ENCODE measurements at regions not wholly inside any gene's neighbourhood (a gene's known extent, or its start where the extent isn't known, plus 50 kb on each side); places are given as distances from the start of the nearest gene placed in this dataset.

DNA sequence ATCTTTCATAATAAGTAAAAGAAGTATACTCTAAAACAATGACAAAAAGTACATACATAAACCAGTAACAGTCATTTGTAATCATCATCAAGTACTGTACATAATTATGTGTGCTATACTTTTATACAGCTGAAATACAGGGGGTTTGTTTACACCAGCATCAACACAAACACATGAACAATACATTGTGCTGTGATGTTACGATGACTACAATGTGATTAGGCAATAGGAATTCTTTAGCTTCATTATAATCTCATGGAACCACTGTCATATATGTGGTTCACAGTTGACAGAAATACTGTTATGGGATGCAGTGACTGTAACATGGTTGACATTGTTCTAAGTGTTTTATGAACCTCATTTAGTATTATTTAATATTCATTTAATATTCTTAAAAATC, 914.4 kb upstream of the TENM4 start:
- Histone ChIP-seq H3K79me1 (ENCODE audit: low read length) (no peaks in the 10 kb centered on the region), H3K9ac (ENCODE audit: low read length) (no peak overlapping the region), H2BK120ac (ENCODE audit: insufficient read depth, low read length, poor library complexity) (no peak overlapping the region), H2BK5ac (ENCODE audit: low read depth, low read length, poor library complexity) (no peak overlapping the region), H2AFZ (ENCODE audit: insufficient read depth, low read length, poor library complexity) (no peak overlapping the region), H2AK5ac (ENCODE audit: low read length) (no peak overlapping the region), H3K27ac (ENCODE audit: low read depth, low read length) (no peak overlapping the region), H3K23ac (ENCODE audit: low read length) (no peak overlapping the region), H4K12ac (ENCODE audit: low read depth, low read length) (no peak overlapping the region), H3K18ac (ENCODE audit: low read length) (no peak overlapping the region), H3K14ac (ENCODE audit: low read length) (no peak overlapping the region), H4K91ac (ENCODE audit: low read depth, low read length) (no peak overlapping the region), H3K27me3 (ENCODE audit: insufficient read depth, low read length) (no peaks in the 10 kb centered on the region), H3K9me3 (ENCODE audit: insufficient read depth, low read depth, low read length) (no peaks in the 10 kb centered on the region), H3K4me3 (ENCODE audit: low read depth, low read length) (no peak overlapping the region), H2BK12ac (ENCODE audit: low read length) (no peak overlapping the region), H3K4me1 (ENCODE audit: control insufficient read depth in 1 of 2, insufficient read depth in 2 of 2, low read length in 2 of 2) (no peaks in the 10 kb centered on the region), H3K4me2 (ENCODE audit: low read length) (no peak overlapping the region), H3K36me3 (ENCODE audit: control insufficient read depth in 1 of 2, insufficient read depth in 2 of 2, low read length in 2 of 2) (no peaks in the 10 kb centered on the region), H3K79me2 (ENCODE audit: control insufficient read depth, insufficient read depth, low read length, poor library complexity) (no peaks in the 10 kb centered on the region), H3K4ac (ENCODE audit: low read depth, low read length) (no peak overlapping the region), H4K8ac (ENCODE audit: low read depth, low read length) (no peak overlapping the region)
- DNase-seq = no peak
- WGBS (ENCODE audit: extremely low coverage, insufficient coverage, insufficient read length) = no CpG with 5 or more reads among the region's 1 CpG

DNA sequence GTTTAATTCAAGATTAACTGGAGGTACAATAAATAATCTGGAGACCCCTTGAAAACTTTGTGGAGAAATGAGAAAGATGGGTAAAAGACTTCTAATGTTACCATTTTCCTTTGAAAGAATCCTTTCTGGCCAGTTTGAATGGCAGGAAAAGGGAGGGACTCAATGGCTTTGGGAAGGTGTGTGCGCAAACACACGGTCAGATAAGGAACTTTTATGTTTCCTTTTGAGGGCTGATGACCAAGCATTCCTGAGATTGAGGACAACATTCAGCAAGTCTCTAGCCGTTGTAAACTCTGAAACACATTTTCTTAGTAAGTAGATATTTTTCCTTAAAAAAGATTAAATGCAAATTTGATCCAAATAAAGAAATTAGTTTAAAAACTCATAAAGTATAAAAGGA, 909.7 kb upstream of the TENM4 start:
- Histone ChIP-seq H3K18ac (ENCODE audit: low read length) (no peak overlapping the region), H3K23ac (ENCODE audit: low read length) (no peak overlapping the region), H3K14ac (ENCODE audit: low read length) (no peak overlapping the region), H3K4ac (ENCODE audit: low read depth, low read length) (no peak overlapping the region), H3K79me1 (ENCODE audit: low read length) (no peaks in the 10 kb centered on the region), H3K9ac (ENCODE audit: low read length) (no peak overlapping the region), H3K4me1 (ENCODE audit: control insufficient read depth in 1 of 2, insufficient read depth in 2 of 2, low read length in 2 of 2) (peaks cover 0 to 3% of the 10 kb centered on the region in 2 experiments), H3K79me2 (ENCODE audit: control insufficient read depth, insufficient read depth, low read length, poor library complexity) (no peaks in the 10 kb centered on the region), H4K8ac (ENCODE audit: low read depth, low read length) (no peak overlapping the region), H3K36me3 (ENCODE audit: control insufficient read depth in 1 of 2, insufficient read depth in 2 of 2, low read length in 2 of 2) (no peaks in the 10 kb centered on the region), H2AK5ac (ENCODE audit: low read length) (no peak overlapping the region), H3K27me3 (ENCODE audit: insufficient read depth, low read length) (no peaks in the 10 kb centered on the region), H2BK5ac (ENCODE audit: low read depth, low read length, poor library complexity) (no peak overlapping the region), H3K9me3 (ENCODE audit: insufficient read depth, low read depth, low read length) (no peaks in the 10 kb centered on the region), H4K12ac (ENCODE audit: low read depth, low read length) (no peak overlapping the region), H4K91ac (ENCODE audit: low read depth, low read length) (no peak overlapping the region), H2BK120ac (ENCODE audit: insufficient read depth, low read length, poor library complexity) (no peak overlapping the region), H3K27ac (ENCODE audit: low read depth, low read length) (no peak overlapping the region), H2AFZ (ENCODE audit: insufficient read depth, low read length, poor library complexity) (no peak overlapping the region), H3K4me3 (ENCODE audit: low read depth, low read length) (no peak overlapping the region), H2BK12ac (ENCODE audit: low read length) (no peak overlapping the region), H3K4me2 (ENCODE audit: low read length) (no peak overlapping the region)
- no CpG with 5 or more reads among the region's 3 CpGs for WGBS (ENCODE audit: extremely low coverage, insufficient coverage, insufficient read length)
- DNase-seq = no peak

DNA sequence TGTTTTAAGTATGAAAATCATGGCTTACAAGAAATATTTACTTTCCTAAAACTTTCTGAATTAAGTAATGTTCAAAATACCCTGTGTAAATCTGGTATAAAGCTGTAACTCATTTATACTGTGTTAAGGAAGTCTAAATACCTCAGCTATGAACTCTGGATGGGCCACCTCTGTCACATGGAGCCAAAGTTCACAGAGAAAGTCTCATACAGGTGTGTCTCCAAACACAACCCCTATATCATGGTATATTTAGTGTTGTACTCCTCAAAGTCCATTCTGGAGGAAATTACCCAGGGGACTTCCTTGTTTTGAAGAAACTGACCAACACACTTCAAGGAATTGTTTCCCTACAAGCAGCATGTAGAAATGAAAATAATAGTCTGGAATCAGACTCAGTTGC, 909.2 kb upstream of the TENM4 start:
- Histone ChIP-seq H4K12ac (ENCODE audit: low read depth, low read length) (no peak overlapping the region), H2AK5ac (ENCODE audit: low read length) (no peak overlapping the region), H2BK12ac (ENCODE audit: low read length) (no peak overlapping the region), H3K4me3 (ENCODE audit: low read depth, low read length) (no peak overlapping the region), H4K8ac (ENCODE audit: low read depth, low read length) (no peak overlapping the region), H3K4me1 (ENCODE audit: control insufficient read depth in 1 of 2, insufficient read depth in 2 of 2, low read length in 2 of 2) (peaks cover 0 to 3% of the 10 kb centered on the region in 2 experiments), H3K18ac (ENCODE audit: low read length) (no peak overlapping the region), H3K23ac (ENCODE audit: low read length) (no peak overlapping the region), H3K36me3 (ENCODE audit: control insufficient read depth in 1 of 2, insufficient read depth in 2 of 2, low read length in 2 of 2) (no peaks in the 10 kb centered on the region), H2BK120ac (ENCODE audit: insufficient read depth, low read length, poor library complexity) (no peak overlapping the region), H4K91ac (ENCODE audit: low read depth, low read length) (no peak overlapping the region), H3K14ac (ENCODE audit: low read length) (no peak overlapping the region), H3K79me1 (ENCODE audit: low read length) (no peaks in the 10 kb centered on the region), H3K27me3 (ENCODE audit: insufficient read depth, low read length) (no peaks in the 10 kb centered on the region), H3K79me2 (ENCODE audit: control insufficient read depth, insufficient read depth, low read length, poor library complexity) (no peaks in the 10 kb centered on the region), H2AFZ (ENCODE audit: insufficient read depth, low read length, poor library complexity) (no peak overlapping the region), H3K9me3 (ENCODE audit: insufficient read depth, low read depth, low read length) (no peaks in the 10 kb centered on the region), H3K4ac (ENCODE audit: low read depth, low read length) (no peak overlapping the region), H3K27ac (ENCODE audit: low read depth, low read length) (no peak overlapping the region), H3K4me2 (ENCODE audit: low read length) (no peak overlapping the region), H2BK5ac (ENCODE audit: low read depth, low read length, poor library complexity) (no peak overlapping the region), H3K9ac (ENCODE audit: low read length) (no peak overlapping the region)
- no peak for DNase-seq

DNA sequence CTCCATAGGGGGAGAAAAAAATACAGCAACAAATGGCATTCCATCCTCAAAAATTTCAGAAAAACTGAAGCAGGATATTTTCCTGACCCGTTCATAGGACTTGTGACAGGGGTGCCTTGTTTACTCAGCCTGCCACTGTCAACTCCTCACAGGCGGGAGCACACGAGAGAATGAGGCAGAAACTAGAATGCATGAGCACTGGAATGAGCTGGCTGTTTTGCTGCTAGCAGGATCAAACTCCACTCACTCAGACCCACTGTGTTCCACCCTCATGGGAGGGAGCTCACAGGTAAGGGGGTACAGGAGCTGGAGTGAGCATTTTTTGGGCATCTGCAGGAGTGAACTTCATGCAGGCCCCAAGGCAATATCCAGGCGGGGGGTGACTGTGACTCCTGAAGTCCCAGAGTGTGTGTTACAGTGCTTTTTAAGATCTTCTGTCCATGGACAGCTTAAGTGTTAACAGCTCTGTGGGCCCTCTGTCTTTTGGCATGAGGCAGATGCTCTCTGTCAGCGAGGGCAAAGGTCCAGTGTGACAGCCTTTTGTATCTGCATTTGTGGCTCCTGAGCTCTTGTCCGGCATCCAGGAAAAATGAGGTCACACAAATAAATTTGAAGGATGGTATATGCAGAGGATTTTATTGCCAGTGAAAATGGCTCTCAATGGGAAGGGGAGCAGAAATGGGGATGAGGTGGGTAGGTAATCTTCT, 905.7 kb upstream of the TENM4 start:
- no peak overlapping the region for H4K91ac ChIP-seq (ENCODE audit: low read depth, low read length)
- H3K4me3 ChIP-seq (ENCODE audit: low read depth, low read length) = no peak overlapping the region
- no peaks in the 10 kb centered on the region for H3K27me3 ChIP-seq (ENCODE audit: insufficient read depth, low read length)
- no peak overlapping the region for H3K23ac ChIP-seq (ENCODE audit: low read length)
- no peaks in the 10 kb centered on the region for H3K79me1 ChIP-seq (ENCODE audit: low read length)
- no peak overlapping the region for H3K14ac ChIP-seq (ENCODE audit: low read length)
- no peak overlapping the region for H3K27ac ChIP-seq (ENCODE audit: low read depth, low read length)
- no peak overlapping the region for H3K4ac ChIP-seq (ENCODE audit: low read depth, low read length)
- H2BK12ac ChIP-seq (ENCODE audit: low read length) = no peak overlapping the region
- no peak overlapping the region for H4K12ac ChIP-seq (ENCODE audit: low read depth, low read length)
- H2AK5ac ChIP-seq (ENCODE audit: low read length) = no peak overlapping the region
- DNase-seq = no peak
- WGBS (ENCODE audit: extremely low coverage, insufficient coverage, insufficient read length) = no CpG with 5 or more reads among the region's 6 CpGs
- H3K4me2 ChIP-seq (ENCODE audit: low read length) = no peak overlapping the region
- H4K8ac ChIP-seq (ENCODE audit: low read depth, low read length) = no peak overlapping the region
- H3K18ac ChIP-seq (ENCODE audit: low read length) = no peak overlapping the region
- H2AFZ ChIP-seq (ENCODE audit: insufficient read depth, low read length, poor library complexity) = no peak overlapping the region
- H3K9ac ChIP-seq (ENCODE audit: low read length) = no peak overlapping the region
- peaks cover 0 to 3% of the 10 kb centered on the region in 2 experiments for H3K4me1 ChIP-seq (ENCODE audit: control insufficient read depth in 1 of 2, insufficient read depth in 2 of 2, low read length in 2 of 2)
- no peak overlapping the region for H2BK5ac ChIP-seq (ENCODE audit: low read depth, low read length, poor library complexity)
- no peaks in the 10 kb centered on the region for H3K9me3 ChIP-seq (ENCODE audit: insufficient read depth, low read depth, low read length)
- H2BK120ac ChIP-seq (ENCODE audit: insufficient read depth, low read length, poor library complexity) = no peak overlapping the region
- H3K79me2 ChIP-seq (ENCODE audit: control insufficient read depth, insufficient read depth, low read length, poor library complexity) = no peaks in the 10 kb centered on the region
- no peaks in the 10 kb centered on the region for H3K36me3 ChIP-seq (ENCODE audit: control insufficient read depth in 1 of 2, insufficient read depth in 2 of 2, low read length in 2 of 2)

Measured in trophoblast cell (in vitro differentiated cells and primary cell).